ENCODE measurements at regions not wholly inside any gene's neighbourhood (a gene's known extent, or its start where the extent isn't known, plus 50 kb on each side); places are given as distances from the start of the nearest gene placed in this dataset.
"Not testable (repeated sequence)": the region's sequence is repeated elsewhere in the genome, so short reads cannot be mapped to it uniquely, and the experiment has no call there.

DNA sequence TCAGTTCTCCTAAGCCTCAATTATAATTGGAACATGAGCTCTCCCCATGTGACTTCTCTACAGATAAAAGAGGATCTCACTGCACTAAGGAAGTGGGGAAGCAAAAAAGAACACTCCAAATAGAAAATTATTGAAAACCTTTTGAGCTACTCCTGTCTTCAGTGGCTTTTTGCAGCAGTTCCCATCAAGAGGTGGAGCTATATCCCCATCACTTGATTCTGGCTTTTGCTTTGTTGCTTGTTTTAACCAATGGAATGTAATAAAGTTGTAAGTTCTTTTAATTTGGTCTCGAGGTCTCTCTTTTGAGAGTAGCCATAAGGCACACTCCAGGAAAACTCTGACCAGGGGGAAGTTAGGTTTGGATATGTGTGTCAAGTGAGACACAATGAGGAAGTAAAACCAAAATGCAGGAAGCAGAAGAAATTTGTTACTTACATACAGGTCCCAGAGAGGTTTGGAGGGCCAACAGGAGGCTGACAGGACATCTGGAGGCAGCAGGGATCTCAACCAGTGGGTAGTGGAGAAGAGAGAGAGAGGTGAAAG, 569.4 kb downstream of the HTR7 start:
- Histone ChIP-seq H3K27me3 (ENCODE audit: control insufficient read depth, insufficient read depth, low read length) (no peaks in the 10 kb centered on the region), H3K4me2 (ENCODE audit: low read length) (no peak overlapping the region), H3K4me3 (ENCODE audit: low read depth, low read length) (no peak overlapping the region), H2AFZ (no peak overlapping the region), H3K9ac (no peak overlapping the region), H3K27ac (no peak overlapping the region), H3K9me3 (ENCODE audit: control insufficient read depth, low read length) (no peaks in the 10 kb centered on the region), H3K36me3 (ENCODE audit: control insufficient read depth, insufficient read depth, low read length) (no peaks in the 10 kb centered on the region), H3K79me2 (no peaks in the 10 kb centered on the region), H3K4me1 (peaks cover 8% of the 10 kb centered on the region)
- TF ChIP-seq, protein P1, sequence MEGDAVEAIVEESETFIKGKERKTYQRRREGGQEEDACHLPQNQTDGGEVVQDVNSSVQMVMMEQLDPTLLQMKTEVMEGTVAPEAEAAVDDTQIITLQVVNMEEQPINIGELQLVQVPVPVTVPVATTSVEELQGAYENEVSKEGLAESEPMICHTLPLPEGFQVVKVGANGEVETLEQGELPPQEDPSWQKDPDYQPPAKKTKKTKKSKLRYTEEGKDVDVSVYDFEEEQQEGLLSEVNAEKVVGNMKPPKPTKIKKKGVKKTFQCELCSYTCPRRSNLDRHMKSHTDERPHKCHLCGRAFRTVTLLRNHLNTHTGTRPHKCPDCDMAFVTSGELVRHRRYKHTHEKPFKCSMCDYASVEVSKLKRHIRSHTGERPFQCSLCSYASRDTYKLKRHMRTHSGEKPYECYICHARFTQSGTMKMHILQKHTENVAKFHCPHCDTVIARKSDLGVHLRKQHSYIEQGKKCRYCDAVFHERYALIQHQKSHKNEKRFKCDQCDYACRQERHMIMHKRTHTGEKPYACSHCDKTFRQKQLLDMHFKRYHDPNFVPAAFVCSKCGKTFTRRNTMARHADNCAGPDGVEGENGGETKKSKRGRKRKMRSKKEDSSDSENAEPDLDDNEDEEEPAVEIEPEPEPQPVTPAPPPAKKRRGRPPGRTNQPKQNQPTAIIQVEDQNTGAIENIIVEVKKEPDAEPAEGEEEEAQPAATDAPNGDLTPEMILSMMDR (IDR thresholded peaks at IDR 0.05), result peak; percentile 21

DNA sequence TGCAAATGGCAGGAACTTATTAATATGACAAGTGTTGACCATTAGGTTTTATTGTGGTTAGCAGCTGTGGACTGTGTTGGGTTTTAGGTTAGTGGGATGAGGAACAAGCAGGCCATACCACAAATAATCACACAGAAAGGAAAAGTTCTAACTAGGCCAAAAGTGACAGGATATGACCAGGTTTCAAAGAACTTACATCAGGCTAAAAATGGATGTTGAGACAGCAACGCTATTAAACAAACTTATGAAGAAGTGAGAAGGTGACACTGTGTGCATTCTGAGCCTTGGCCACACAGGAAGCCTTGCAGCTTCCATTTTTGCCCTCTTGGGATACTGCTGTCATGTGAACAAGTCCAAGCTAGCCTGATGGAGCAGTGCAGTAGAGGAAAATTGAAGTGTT, 568.8 kb downstream of the HTR7 start:
- no peak overlapping the region for H3K4me2 ChIP-seq (ENCODE audit: low read length)
- TF ChIP-seq, protein P1 (IDR thresholded peaks at IDR 0.05), result no peak

GRCh38 chr10:90293616-90294015, 564.2 kb downstream of the HTR7 start:
- Histone ChIP-seq H3K79me2 (no peaks in the 10 kb centered on the region), H3K4me1 (peaks cover 2% of the 10 kb centered on the region)
- TF ChIP-seq, protein P1 (IDR thresholded peaks at IDR 0.05), result no peak

More for the DNA sequence above, 568.8 kb downstream of the HTR7 start:
- Histone ChIP-seq H2AFZ (no peak overlapping the region), H3K79me2 (no peaks in the 10 kb centered on the region), H3K27ac (no peak overlapping the region), H3K9me3 (ENCODE audit: control insufficient read depth, low read length) (no peaks in the 10 kb centered on the region), H3K36me3 (ENCODE audit: control insufficient read depth, insufficient read depth, low read length) (no peaks in the 10 kb centered on the region), H3K4me1 (peaks cover 8% of the 10 kb centered on the region), H3K27me3 (ENCODE audit: control insufficient read depth, insufficient read depth, low read length) (no peaks in the 10 kb centered on the region), H3K9ac (no peak overlapping the region), H3K4me3 (ENCODE audit: low read depth, low read length) (no peak overlapping the region)

DNA sequence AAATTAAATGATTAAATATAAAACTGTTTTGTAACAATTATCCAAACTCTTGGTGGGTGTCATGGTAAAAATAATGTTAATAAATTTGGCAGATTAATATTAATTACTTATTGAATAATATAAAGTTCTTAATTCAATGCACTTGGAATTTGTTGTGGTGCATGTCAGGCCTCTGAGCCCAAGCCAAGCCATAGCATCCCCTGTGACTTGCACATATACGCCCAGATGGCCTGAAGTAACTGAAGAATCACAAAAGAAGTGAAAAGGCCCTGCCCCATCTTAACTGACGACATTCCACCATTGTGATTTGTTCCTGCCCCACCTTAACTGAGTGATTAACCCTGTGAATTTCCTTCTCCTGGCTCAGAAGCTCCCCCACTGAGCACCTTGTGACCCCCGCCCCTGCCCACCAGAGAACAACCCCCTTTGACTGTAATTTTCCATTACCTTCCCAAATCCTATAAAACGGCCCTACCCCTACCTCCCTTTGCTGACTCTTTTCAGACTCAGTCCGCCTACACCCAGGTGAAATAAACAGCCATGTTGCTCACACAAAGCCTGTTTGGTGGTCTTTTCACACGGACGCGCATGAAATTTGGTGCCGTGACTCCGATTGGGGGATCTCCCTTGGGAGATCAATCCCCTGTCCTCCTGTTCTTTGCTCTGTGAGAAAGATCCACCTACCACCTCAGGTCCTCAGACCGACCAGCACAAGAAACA, 562.9 kb downstream of the HTR7 start:
- not testable (repeated sequence) for H3K9me3 ChIP-seq (ENCODE audit: control insufficient read depth, low read length); H3K27me3 ChIP-seq (ENCODE audit: control insufficient read depth, insufficient read depth, low read length); H3K4me2 ChIP-seq (ENCODE audit: low read length); H3K9ac ChIP-seq; H2AFZ ChIP-seq; H3K36me3 ChIP-seq (ENCODE audit: control insufficient read depth, insufficient read depth, low read length); H3K79me2 ChIP-seq; H3K4me3 ChIP-seq (ENCODE audit: low read depth, low read length); H3K4me1 ChIP-seq; H3K27ac ChIP-seq

More at GRCh38 chr10:90293616-90294015, 564.2 kb downstream of the HTR7 start:
- Histone ChIP-seq H3K36me3 (ENCODE audit: control insufficient read depth, insufficient read depth, low read length) (no peaks in the 10 kb centered on the region), H3K27ac (no peak overlapping the region), H3K4me2 (ENCODE audit: low read length) (no peak overlapping the region), H3K9me3 (ENCODE audit: control insufficient read depth, low read length) (no peaks in the 10 kb centered on the region), H3K9ac (no peak overlapping the region), H2AFZ (no peak overlapping the region), H3K27me3 (ENCODE audit: control insufficient read depth, insufficient read depth, low read length) (no peaks in the 10 kb centered on the region), H3K4me3 (ENCODE audit: low read depth, low read length) (no peak overlapping the region)

DNA sequence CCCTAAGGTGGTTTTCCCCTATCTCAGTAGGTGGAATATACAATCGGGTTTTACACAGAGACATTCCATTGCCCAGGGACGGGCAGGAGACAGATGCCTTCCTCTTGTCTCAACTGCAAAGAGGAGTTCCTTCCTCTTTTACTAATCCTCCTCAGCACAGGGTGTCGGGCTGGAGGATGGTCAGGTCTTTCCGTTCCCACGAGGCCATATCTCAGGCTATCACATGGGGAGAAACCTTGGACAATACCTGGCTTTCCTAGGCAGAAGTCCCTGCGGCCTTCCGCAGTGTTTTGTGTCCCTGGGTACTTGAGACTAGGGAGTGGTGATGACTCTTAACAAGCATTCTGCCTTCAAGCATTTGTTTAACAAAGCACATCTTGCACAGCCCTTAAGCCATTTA, 555.8 kb downstream of the HTR7 start:
- H3K4me1 ChIP-seq, result peaks cover 11% of the 10 kb centered on the region
- H3K36me3 ChIP-seq (ENCODE audit: control insufficient read depth, insufficient read depth, low read length); H3K4me3 ChIP-seq (ENCODE audit: low read depth, low read length); H2AFZ ChIP-seq; H3K27ac ChIP-seq; H3K9me3 ChIP-seq (ENCODE audit: control insufficient read depth, low read length); H3K27me3 ChIP-seq (ENCODE audit: control insufficient read depth, insufficient read depth, low read length); H3K79me2 ChIP-seq; H3K4me2 ChIP-seq (ENCODE audit: low read length); H3K9ac ChIP-seq: not testable (repeated sequence)

All from parathyroid adenoma (tissue), 2 donors.